C4-2B (cell line): ENCODE measurements at regions not wholly inside any gene's neighbourhood (a gene's known extent, or its start where the extent isn't known, plus 50 kb on each side); places are given as distances from the start of the nearest gene placed in this dataset.

Source experiments
- CTCF ChIP-seq: fragments of 450-650 bp; conservative IDR thresholded peaks from 2 replicates; pipeline ENCODE4 v1.5.1; 2017; ENCODE audit warnings: mild to moderate bottlenecking
- ZFX ChIP-seq: fragments of 450-650 bp; IDR thresholded peaks from 2 replicates; pipeline ENCODE4 v1.6.1; 2017

DNA sequence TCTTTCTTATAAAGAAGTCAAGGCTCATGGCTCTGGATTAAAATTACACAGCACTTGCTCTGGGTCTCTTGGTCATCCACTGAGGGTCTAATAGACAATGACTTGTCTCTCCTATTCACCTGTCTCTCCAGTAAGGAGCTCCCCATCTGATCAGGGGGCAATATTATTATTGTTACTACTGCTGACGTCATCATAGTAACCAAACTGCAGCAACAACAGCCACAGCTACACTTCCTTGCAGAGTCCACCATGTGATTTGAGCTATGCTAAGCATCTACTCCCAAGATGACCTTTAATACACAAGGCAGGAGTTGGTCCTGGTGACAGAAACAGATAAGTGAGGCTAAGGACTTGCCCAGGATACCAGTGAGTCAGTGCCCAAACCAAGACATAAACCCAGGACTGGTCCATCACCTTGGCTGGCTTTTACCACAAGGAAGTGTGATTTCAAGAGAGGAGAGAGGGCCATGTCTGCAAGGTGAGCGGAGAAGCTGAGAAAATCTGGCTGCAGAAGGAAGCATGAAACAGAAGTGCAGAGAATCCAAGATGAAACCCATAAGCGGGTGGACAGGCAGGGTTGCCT, 602.5 kb downstream of the PTPRU start:
- no peak for TF ChIP-seq CTCF
- no peak for TF ChIP-seq ZFX
